ENCODE measurements at regions not wholly inside any gene's neighbourhood (a gene's known extent, or its start where the extent isn't known, plus 50 kb on each side); places are given as distances from the start of the nearest gene placed in this dataset.

- Histone ChIP-seq H3K4me1 (ENCODE audit: control insufficient read depth, insufficient read depth, low read length, poor library complexity, severe bottlenecking) (no peaks in the 10 kb centered on the region), H3K4me3 (ENCODE audit: extremely low read depth, insufficient read depth, low read length, poor library complexity, severe bottlenecking) (no peak overlapping the region), H3K36me3 (ENCODE audit: control insufficient read depth, insufficient read depth, low read length) (no peaks in the 10 kb centered on the region), H3K9me3 (ENCODE audit: control insufficient read depth, low read length) (peaks cover 4% of the 10 kb centered on the region), H3K27ac (ENCODE audit: low read depth, low read length, severe bottlenecking) (no peak overlapping the region)
- 82 to 83% methylated on average over 6 of the region's 6 CpGs for WGBS, 2 experiments (ENCODE audit: insufficient coverage in 2 of 2)
Measured at GRCh38 chr5:2191972-2192371, 309.2 kb upstream of the IRX4 start.

GRCh38 chr5:2190549-2190948 is 307.8 kb upstream of the IRX4 start:
- H3K4me3 ChIP-seq (ENCODE audit: extremely low read depth, insufficient read depth, low read length, poor library complexity, severe bottlenecking), result no peak overlapping the region
- no peaks in the 10 kb centered on the region for H3K4me1 ChIP-seq (ENCODE audit: control insufficient read depth, insufficient read depth, low read length, poor library complexity, severe bottlenecking)
- H3K36me3 ChIP-seq (ENCODE audit: control insufficient read depth, insufficient read depth, low read length), result no peaks in the 10 kb centered on the region
- peaks cover 4% of the 10 kb centered on the region for H3K9me3 ChIP-seq (ENCODE audit: control insufficient read depth, low read length)
- no peak overlapping the region for H3K27ac ChIP-seq (ENCODE audit: low read depth, low read length, severe bottlenecking)
- 91 to 98% methylated on average over 6 of the region's 9 CpGs for WGBS, 2 experiments (ENCODE audit: insufficient coverage in 2 of 2)

GRCh38 chr5:2188661-2189060 is 305.9 kb upstream of the IRX4 start:
- Histone ChIP-seq H3K36me3 (ENCODE audit: control insufficient read depth, insufficient read depth, low read length) (no peaks in the 10 kb centered on the region), H3K4me3 (ENCODE audit: extremely low read depth, insufficient read depth, low read length, poor library complexity, severe bottlenecking) (no peak overlapping the region), H3K9me3 (ENCODE audit: control insufficient read depth, low read length) (no peaks in the 10 kb centered on the region), H3K4me1 (ENCODE audit: control insufficient read depth, insufficient read depth, low read length, poor library complexity, severe bottlenecking) (peaks cover 4% of the 10 kb centered on the region), H3K27ac (ENCODE audit: low read depth, low read length, severe bottlenecking) (no peak overlapping the region)
- 97% methylated on average over 3 of the region's 4 CpGs; no CpG with 5 or more reads in 1 of the 2 experiments for WGBS, 2 experiments (ENCODE audit: insufficient coverage in 2 of 2)

- whole genome bisulfite sequencing, 2 experiments (ENCODE audit: insufficient coverage in 2 of 2), result 75 to 100% methylated on average over 1 of the region's 7 CpGs
Measured at GRCh38 chr5:2188137-2188536, 305.4 kb upstream of the IRX4 start.

GRCh38 chr5:2187687-2188086 is 305.0 kb upstream of the IRX4 start:
- H3K36me3 ChIP-seq (ENCODE audit: control insufficient read depth, insufficient read depth, low read length), result no peaks in the 10 kb centered on the region
- H3K27ac ChIP-seq (ENCODE audit: low read depth, low read length, severe bottlenecking), result no peak overlapping the region
- H3K4me1 ChIP-seq (ENCODE audit: control insufficient read depth, insufficient read depth, low read length, poor library complexity, severe bottlenecking), result peaks cover 4% of the 10 kb centered on the region
- H3K4me3 ChIP-seq (ENCODE audit: extremely low read depth, insufficient read depth, low read length, poor library complexity, severe bottlenecking), result no peak overlapping the region
- 92 to 93% methylated on average over 8 to 10 of the region's 10 CpGs for WGBS, 2 experiments (ENCODE audit: insufficient coverage in 2 of 2)
- no peaks in the 10 kb centered on the region for H3K9me3 ChIP-seq (ENCODE audit: control insufficient read depth, low read length)

More at GRCh38 chr5:2188137-2188536, 305.4 kb upstream of the IRX4 start:
- no peaks in the 10 kb centered on the region for H3K9me3 ChIP-seq (ENCODE audit: control insufficient read depth, low read length)
- H3K4me1 ChIP-seq (ENCODE audit: control insufficient read depth, insufficient read depth, low read length, poor library complexity, severe bottlenecking), result peaks cover 4% of the 10 kb centered on the region
- H3K4me3 ChIP-seq (ENCODE audit: extremely low read depth, insufficient read depth, low read length, poor library complexity, severe bottlenecking), result no peak overlapping the region
- no peaks in the 10 kb centered on the region for H3K36me3 ChIP-seq (ENCODE audit: control insufficient read depth, insufficient read depth, low read length)
- H3K27ac ChIP-seq (ENCODE audit: low read depth, low read length, severe bottlenecking), result no peak overlapping the region

GRCh38 chr5:2187156-2187555 is 304.4 kb upstream of the IRX4 start:
- WGBS, 2 experiments (ENCODE audit: insufficient coverage in 2 of 2), result 96 to 98% methylated on average over 11 of the region's 11 CpGs
- Histone ChIP-seq H3K9me3 (ENCODE audit: control insufficient read depth, low read length) (no peaks in the 10 kb centered on the region), H3K4me1 (ENCODE audit: control insufficient read depth, insufficient read depth, low read length, poor library complexity, severe bottlenecking) (peaks cover 4% of the 10 kb centered on the region)

GRCh38 chr5:2186472-2187015 is 303.8 kb upstream of the IRX4 start:
- H3K9me3 ChIP-seq (ENCODE audit: control insufficient read depth, low read length), result no peaks in the 10 kb centered on the region
- no peaks in the 10 kb centered on the region for H3K36me3 ChIP-seq (ENCODE audit: control insufficient read depth, insufficient read depth, low read length)
- peaks cover 4% of the 10 kb centered on the region for H3K4me1 ChIP-seq (ENCODE audit: control insufficient read depth, insufficient read depth, low read length, poor library complexity, severe bottlenecking)
- H3K27ac ChIP-seq (ENCODE audit: low read depth, low read length, severe bottlenecking), result no peak overlapping the region
- no peak overlapping the region for H3K4me3 ChIP-seq (ENCODE audit: extremely low read depth, insufficient read depth, low read length, poor library complexity, severe bottlenecking)
- WGBS, 2 experiments (ENCODE audit: insufficient coverage in 2 of 2), result 91 to 94% methylated on average over 23 of the region's 23 CpGs

More at GRCh38 chr5:2187156-2187555, 304.4 kb upstream of the IRX4 start:
- Histone ChIP-seq H3K36me3 (ENCODE audit: control insufficient read depth, insufficient read depth, low read length) (no peaks in the 10 kb centered on the region), H3K27ac (ENCODE audit: low read depth, low read length, severe bottlenecking) (no peak overlapping the region), H3K4me3 (ENCODE audit: extremely low read depth, insufficient read depth, low read length, poor library complexity, severe bottlenecking) (no peak overlapping the region)

- Histone ChIP-seq H3K27ac (ENCODE audit: low read depth, low read length, severe bottlenecking) (no peak overlapping the region), H3K9me3 (ENCODE audit: control insufficient read depth, low read length) (no peaks in the 10 kb centered on the region), H3K4me3 (ENCODE audit: extremely low read depth, insufficient read depth, low read length, poor library complexity, severe bottlenecking) (no peak overlapping the region), H3K4me1 (ENCODE audit: control insufficient read depth, insufficient read depth, low read length, poor library complexity, severe bottlenecking) (peaks cover 4% of the 10 kb centered on the region), H3K36me3 (ENCODE audit: control insufficient read depth, insufficient read depth, low read length) (no peaks in the 10 kb centered on the region)
- whole genome bisulfite sequencing, 2 experiments (ENCODE audit: insufficient coverage in 2 of 2), result 90 to 92% methylated on average over 30 of the region's 30 CpGs
Measured at GRCh38 chr5:2185646-2186471, 303.1 kb upstream of the IRX4 start.

GRCh38 chr5:2184563-2185540 is 302.1 kb upstream of the IRX4 start:
- Histone ChIP-seq H3K27ac (ENCODE audit: low read depth, low read length, severe bottlenecking) (no peak overlapping the region), H3K4me1 (ENCODE audit: control insufficient read depth, insufficient read depth, low read length, poor library complexity, severe bottlenecking) (peaks cover 4% of the 10 kb centered on the region), H3K36me3 (ENCODE audit: control insufficient read depth, insufficient read depth, low read length) (no peaks in the 10 kb centered on the region), H3K9me3 (ENCODE audit: control insufficient read depth, low read length) (no peaks in the 10 kb centered on the region), H3K4me3 (ENCODE audit: extremely low read depth, insufficient read depth, low read length, poor library complexity, severe bottlenecking) (no peak overlapping the region)
- 93 to 96% methylated on average over 3 to 7 of the region's 12 CpGs for WGBS, 2 experiments (ENCODE audit: insufficient coverage in 2 of 2)

- peaks cover 4% of the 10 kb centered on the region for H3K4me1 ChIP-seq (ENCODE audit: control insufficient read depth, insufficient read depth, low read length, poor library complexity, severe bottlenecking)
- H3K27ac ChIP-seq (ENCODE audit: low read depth, low read length, severe bottlenecking), result no peak overlapping the region
- no peaks in the 10 kb centered on the region for H3K9me3 ChIP-seq (ENCODE audit: control insufficient read depth, low read length)
- 85 to 98% methylated on average over 5 of the region's 5 CpGs for WGBS, 2 experiments (ENCODE audit: insufficient coverage in 2 of 2)
- H3K4me3 ChIP-seq (ENCODE audit: extremely low read depth, insufficient read depth, low read length, poor library complexity, severe bottlenecking), result no peak overlapping the region
- no peaks in the 10 kb centered on the region for H3K36me3 ChIP-seq (ENCODE audit: control insufficient read depth, insufficient read depth, low read length)
Measured at GRCh38 chr5:2184026-2184366, 301.3 kb upstream of the IRX4 start.
